Astrocyte of the cerebellum (primary cell): ENCODE measurements at regions not wholly inside any gene's neighbourhood (a gene's known extent, or its start where the extent isn't known, plus 50 kb on each side); places are given as distances from the start of the nearest gene placed in this dataset.
A peak's percentile ranks its signal among the peaks of the same experiment; 100 is the strongest.

Experiments
- DNase-seq: peaks from one replicate; pipeline ENCODE4 v3.0.0-alpha.2; 2011; ENCODE audit warnings: low read depth
- H3K4me3 ChIP-seq: 2 replicates; pipeline ENCODE4 v1.5.1; 2011; ENCODE audit warnings: mild to moderate bottlenecking, low read depth, low read length, moderate library complexity
- in situ Hi-C: cut with HindIII; loops from 2 replicates; pipeline ENCODE4 v1.10.0; 2017; ENCODE audit warnings: low sequenced_read_pairs
- TF ChIP-seq, protein P1 (sequence below): IDR thresholded peaks from 2 replicates; pipeline ENCODE4 v1.5.1; 2012; ENCODE audit warnings: low read length, low read depth, moderate library complexity, mild to moderate bottlenecking; ENCODE audit errors: missing control alignments

DNA sequence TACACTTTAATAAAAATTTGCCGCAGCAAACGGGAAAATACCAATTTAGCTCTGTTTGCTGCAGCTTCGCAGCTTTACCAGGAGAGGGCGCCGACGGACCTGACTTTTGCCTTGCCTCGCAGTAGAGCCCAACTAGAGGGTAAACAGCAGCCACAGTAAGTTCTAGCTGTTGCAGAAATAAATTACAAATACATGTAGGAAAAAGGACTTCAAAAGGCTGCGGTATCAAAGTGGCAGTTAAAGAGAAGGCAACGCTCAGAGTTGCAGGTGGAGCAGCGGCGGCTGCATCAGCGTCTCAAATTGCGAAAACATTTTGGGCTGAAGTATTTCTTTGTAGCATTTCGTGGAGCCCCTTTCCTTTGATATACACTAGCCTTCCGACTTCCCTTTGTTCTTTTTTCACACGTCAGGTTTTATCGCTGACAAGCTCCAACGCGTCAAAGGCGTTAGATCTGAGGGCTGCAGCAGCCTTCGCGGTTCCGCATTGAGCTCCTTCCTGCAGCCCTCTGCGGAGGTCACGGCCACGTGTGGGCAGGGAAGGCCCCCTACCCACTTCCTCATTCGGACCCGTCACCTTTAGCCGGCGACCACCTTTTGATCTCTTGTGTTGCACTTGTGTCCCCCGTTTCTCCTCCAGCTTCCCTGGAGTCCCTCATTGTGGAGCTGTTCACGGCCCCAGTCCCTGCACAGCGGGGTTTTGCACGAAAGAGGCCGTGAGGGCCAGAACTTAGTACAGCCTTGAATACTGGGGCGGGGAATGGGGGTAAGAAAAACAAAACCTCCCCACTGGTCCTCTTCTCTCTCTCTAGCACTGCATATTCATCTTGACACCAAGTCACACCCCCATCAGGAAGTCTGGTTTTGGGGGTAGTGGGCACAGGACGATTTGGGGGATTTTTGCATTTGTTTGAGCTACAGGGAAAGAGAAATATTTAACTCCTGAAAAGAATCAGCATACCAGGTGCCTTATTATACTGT, 72.8 kb downstream of the S1PR1 start:
- H3K4me3 ChIP-seq = peak overlapping the region; percentile 43
- in situ Hi-C loops = loop anchor here (5.0 kb wide), 1 partner anchor 93 kb away; no protein-coding TSS in a partner anchor
- DNase-seq = peak; percentile 15
- TF ChIP-seq, protein P1, sequence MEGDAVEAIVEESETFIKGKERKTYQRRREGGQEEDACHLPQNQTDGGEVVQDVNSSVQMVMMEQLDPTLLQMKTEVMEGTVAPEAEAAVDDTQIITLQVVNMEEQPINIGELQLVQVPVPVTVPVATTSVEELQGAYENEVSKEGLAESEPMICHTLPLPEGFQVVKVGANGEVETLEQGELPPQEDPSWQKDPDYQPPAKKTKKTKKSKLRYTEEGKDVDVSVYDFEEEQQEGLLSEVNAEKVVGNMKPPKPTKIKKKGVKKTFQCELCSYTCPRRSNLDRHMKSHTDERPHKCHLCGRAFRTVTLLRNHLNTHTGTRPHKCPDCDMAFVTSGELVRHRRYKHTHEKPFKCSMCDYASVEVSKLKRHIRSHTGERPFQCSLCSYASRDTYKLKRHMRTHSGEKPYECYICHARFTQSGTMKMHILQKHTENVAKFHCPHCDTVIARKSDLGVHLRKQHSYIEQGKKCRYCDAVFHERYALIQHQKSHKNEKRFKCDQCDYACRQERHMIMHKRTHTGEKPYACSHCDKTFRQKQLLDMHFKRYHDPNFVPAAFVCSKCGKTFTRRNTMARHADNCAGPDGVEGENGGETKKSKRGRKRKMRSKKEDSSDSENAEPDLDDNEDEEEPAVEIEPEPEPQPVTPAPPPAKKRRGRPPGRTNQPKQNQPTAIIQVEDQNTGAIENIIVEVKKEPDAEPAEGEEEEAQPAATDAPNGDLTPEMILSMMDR = peak; percentile 90

DNA sequence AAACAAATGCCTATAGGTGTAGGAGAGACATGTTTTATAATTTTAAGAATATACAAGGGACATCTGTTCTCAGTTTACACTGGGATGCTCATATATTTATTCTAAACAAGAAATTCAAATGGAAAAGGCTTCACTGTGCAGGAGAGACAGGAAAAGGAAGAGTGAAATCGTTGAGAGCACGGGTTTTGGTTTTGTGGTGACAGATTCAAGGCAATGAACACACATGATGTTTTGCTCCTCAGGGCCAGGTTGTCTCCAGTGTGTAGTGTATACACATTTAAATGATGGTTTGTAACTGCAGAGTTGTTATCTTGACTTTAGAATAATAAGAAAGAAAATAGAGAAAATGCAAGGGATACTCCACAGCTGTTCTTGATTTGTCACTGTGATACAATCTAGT, 73.7 kb downstream of the S1PR1 start:
- TF ChIP-seq, protein P1 = no peak
- H3K4me3 ChIP-seq = no peak overlapping the region
- in situ Hi-C loops = loop anchor here (5.0 kb wide), 1 partner anchor 92 kb away; no protein-coding TSS in a partner anchor
- DNase-seq = no peak

- TF ChIP-seq, protein P1 = no peak
- no peak for DNase-seq
- in situ Hi-C loops = loop anchor here (5.0 kb wide), 1 partner anchor 91 kb away; no protein-coding TSS in a partner anchor
- no peak overlapping the region for H3K4me3 ChIP-seq
Observed at GRCh38 chr1:101311146-101311920, 74.5 kb downstream of the S1PR1 start.

- TF ChIP-seq, protein P1 = no peak
- no peak overlapping the region for H3K4me3 ChIP-seq
- DNase-seq = no peak
- in situ Hi-C loops = loop anchor here (5.0 kb wide), 1 partner anchor 90 kb away; no protein-coding TSS in a partner anchor
Observed at GRCh38 chr1:101312147-101312546, 75.3 kb downstream of the S1PR1 start.

DNA sequence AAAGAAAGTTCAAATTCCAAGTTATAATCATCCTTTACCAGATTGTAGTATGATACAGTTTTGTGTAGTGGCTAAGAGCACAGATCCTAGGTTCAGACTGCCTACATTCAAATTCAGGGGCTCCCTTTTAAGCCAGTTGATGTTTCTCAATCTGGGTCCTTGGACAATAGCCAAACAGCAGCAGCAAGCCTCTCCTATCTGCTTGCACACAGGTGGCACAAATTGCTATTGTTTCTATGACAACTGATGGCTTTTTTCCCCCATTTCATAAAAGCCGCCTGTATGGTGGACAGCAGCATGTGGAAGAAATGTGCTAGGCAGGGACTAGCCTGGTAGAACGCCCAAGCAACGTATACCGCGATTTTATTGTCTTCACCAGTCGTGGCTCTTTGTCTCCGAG, 76.5 kb downstream of the S1PR1 start:
- no peak for DNase-seq
- TF ChIP-seq, protein P1 = no peak
- in situ Hi-C loops = loop anchor here (5.0 kb wide), 1 partner anchor 89 kb away; no protein-coding TSS in a partner anchor
- no peak overlapping the region for H3K4me3 ChIP-seq

GRCh38 chr1:101314244-101314643, 77.4 kb downstream of the S1PR1 start:
- no peak for DNase-seq
- in situ Hi-C loops = loop anchor here (5.0 kb wide), 1 partner anchor 88 kb away; no protein-coding TSS in a partner anchor
- TF ChIP-seq, protein P1 = no peak
- H3K4me3 ChIP-seq = no peak overlapping the region
